ENCODE measurements at regions not wholly inside any gene's neighbourhood (a gene's known extent, or its start where the extent isn't known, plus 50 kb on each side); places are given as distances from the start of the nearest gene placed in this dataset.

- no peak for TF ChIP-seq SIN3A (IDR thresholded peaks at IDR 0.05; ENCODE audit: low read depth)
- no peak for TF ChIP-seq ELF1 (IDR thresholded peaks at IDR 0.05; ENCODE audit: borderline replicate concordance, low read depth)
These were observed 103.9 kb upstream of the UBE2E3 start (continued) for GRCh38 chr2:180876506-180876905.

- Histone ChIP-seq H3K9me2 (ENCODE audit: insufficient read depth) (no peaks in the 10 kb centered on the region), H3K4me2 (ENCODE audit: low read length) (no peak overlapping the region)
These were observed 107.2 kb upstream of the UBE2E3 start for GRCh38 chr2:180873219-180873618.

More at GRCh38 chr2:180873219-180873618, 107.2 kb upstream of the UBE2E3 start:
- H3K4me1 ChIP-seq (ENCODE audit: control insufficient read depth in 1 of 2, insufficient read depth in 2 of 2, low read length in 2 of 2): no peaks in the 10 kb centered on the region
- H3K9ac ChIP-seq (ENCODE audit: low read length): no peak overlapping the region
- ChIA-PET RAD21 (ENCODE audit: low non-redundant PET in 1 of 2, low total read pairs in 2 of 2, uncharacterized antibody in 2 of 2, unreplicated experiment in 2 of 2) (no interaction called here), POLR2A (no interaction called here), CTCF (no interaction called here)
- H2AFZ ChIP-seq (ENCODE audit: low read depth, low read length, poor library complexity, severe bottlenecking): no peak overlapping the region
- intact Hi-C loops (cut with micrococcal nuclease): no loop called here
- no peaks in the 10 kb centered on the region for H4K20me1 ChIP-seq (ENCODE audit: insufficient read depth)
- H3K27ac ChIP-seq (ENCODE audit: low read depth, low read length): no peak overlapping the region
- TF ChIP-seq EZH2 (IDR thresholded peaks at IDR 0.05): no peak
- TF ChIP-seq TCF7L2 (IDR thresholded peaks at IDR 0.05; ENCODE audit: borderline replicate concordance, extremely low read depth, insufficient read depth, insufficient read length): no peak
- TF ChIP-seq SRF (IDR thresholded peaks at IDR 0.05; ENCODE audit: low read depth): no peak
- no peak for TF ChIP-seq ZBTB33 (IDR thresholded peaks at IDR 0.05; ENCODE audit: extremely low read depth, insufficient replicate concordance, low read length)
- TF ChIP-seq ELF1 (IDR thresholded peaks at IDR 0.05; ENCODE audit: borderline replicate concordance, low read depth): no peak
- no peak for TF ChIP-seq SP1 (IDR thresholded peaks at IDR 0.05; ENCODE audit: low read depth)
- TF ChIP-seq CEBPB (IDR thresholded peaks at IDR 0.05; ENCODE audit: low read depth): no peak
- no peak for TF ChIP-seq ZNF274 (IDR thresholded peaks at IDR 0.05; ENCODE audit: low read depth, low read length)
- no peak for TF ChIP-seq YY1 (IDR thresholded peaks at IDR 0.05; ENCODE audit: extremely low read depth, insufficient replicate concordance, low read depth, low read length)
- no peak for TF ChIP-seq JUND (IDR thresholded peaks at IDR 0.05)
- no peak for TF ChIP-seq EZH2phosphoT487 (IDR thresholded peaks at IDR 0.05; ENCODE audit: borderline replicate concordance)
- no peak for TF ChIP-seq FOSL1 (IDR thresholded peaks at IDR 0.05; ENCODE audit: low read depth)
- no peak for TF ChIP-seq CTCF (IDR thresholded peaks at IDR 0.05 in 2 of 3, conservative IDR thresholded peaks at IDR 0.05 in 1 of 3; ENCODE audit: borderline replicate concordance in 1 of 3, insufficient read depth in 1 of 3, low read depth in 2 of 3, low read length in 2 of 3)
- no peak for TF ChIP-seq MAX (IDR thresholded peaks at IDR 0.05)
- TF ChIP-seq POLR2AphosphoS5 (IDR thresholded peaks at IDR 0.05; ENCODE audit: low read depth, low read length): no peak
- no peak overlapping the region for H3K4me3 ChIP-seq (replicated peaks in 1 of 2; ENCODE audit: low read depth in 1 of 2, low read length in 2 of 2)
- BruUV-seq (replicated peaks): no TSS peak
- ATAC-seq: no peak
- H3K79me2 ChIP-seq (ENCODE audit: insufficient read depth, low read length): no peaks in the 10 kb centered on the region
- H3K27me3 ChIP-seq (ENCODE audit: insufficient read depth, low read length): no peaks in the 10 kb centered on the region
- H3K9me3 ChIP-seq (ENCODE audit: control insufficient read depth in 1 of 2, insufficient read depth in 1 of 2, low read depth in 1 of 2, low read length in 2 of 2): no peaks in the 10 kb centered on the region
- DNase-seq (ENCODE audit: low read depth, low spot score): no peak
- no peaks in the 10 kb centered on the region for H3K36me3 ChIP-seq (ENCODE audit: control insufficient read depth in 1 of 2, insufficient read depth in 2 of 2, low read length in 2 of 2)
